ENCODE measurements at regions not wholly inside any gene's neighbourhood (a gene's known extent, or its start where the extent isn't known, plus 50 kb on each side); places are given as distances from the start of the nearest gene placed in this dataset.

- no peak for TF ChIP-seq ZNF407 (IDR thresholded peaks at IDR 0.05; ENCODE audit: low read depth)
- TF ChIP-seq KDM4B (IDR thresholded peaks at IDR 0.05; ENCODE audit: borderline replicate concordance in 2 of 2, low read depth in 1 of 2), result 0 out of 4 replicates have a peak, but pooled peaks of 1 of the 2 experiments have one; percentile 11
- TF ChIP-seq ZNF785 (CRISPR knock-in tag; IDR thresholded peaks at IDR 0.05), result peak; percentile 62; the same call in 1 of the 2 replicates
- TF ChIP-seq POLR2AphosphoS5 (IDR thresholded peaks at IDR 0.05; ENCODE audit: control insufficient read depth, insufficient read depth, low read depth, low read length), result no peak
- 0 out of 2 replicates have a peak, but pooled peaks have one; percentile 16 for TF ChIP-seq ETV1 (tag; conservative IDR thresholded peaks at IDR 0.05; ENCODE audit: low read depth)
- no peak for TF ChIP-seq RBBP5 (IDR thresholded peaks at IDR 0.05; ENCODE audit: borderline replicate concordance, insufficient read depth, low read length, poor library complexity, severe bottlenecking)
- TF ChIP-seq SIN3A (IDR thresholded peaks at IDR 0.05; ENCODE audit: borderline replicate concordance in 2 of 2, control insufficient read depth in 1 of 2, low read depth in 2 of 2, low read length in 2 of 2), result peak in 1 of 2 experiments; percentile 14; a peak in 1 of 4 replicates
- no peak for TF ChIP-seq RERE (CRISPR knock-in tag; IDR thresholded peaks at IDR 0.05; ENCODE audit: borderline replicate concordance)
- TF ChIP-seq GTF2A2 (tag; IDR thresholded peaks at IDR 0.05), result 0 out of 2 replicates have a peak, but pooled peaks have one; percentile 44
- TF ChIP-seq CBFA2T3 (IDR thresholded peaks at IDR 0.05), result no peak
- 0 out of 2 replicates have a peak, but pooled peaks have one; percentile 3 for TF ChIP-seq ARID2 (IDR thresholded peaks at IDR 0.05)
These were observed 81.6 kb upstream of the SEPTIN5 start (continued) for GRCh38 chr22:19632668-19633148.
